Stimulated activated naive CD8-positive, alpha-beta T cell treated with anti-CD3 and anti-CD28 coated beads, Interleukin-15, amount 100 ng/mL, for 72 hours (primary cell): ENCODE measurements at regions not wholly inside any gene's neighbourhood (a gene's known extent, or its start where the extent isn't known, plus 50 kb on each side); places are given as distances from the start of the nearest gene placed in this dataset.
"Not testable (repeated sequence)": the region's sequence is repeated elsewhere in the genome, so short reads cannot be mapped to it uniquely, and the experiment has no call there.

Experiments used
- ATAC-seq: fragments of 150-1000 bp; cut with Tn5 transposase; 2 replicates; pipeline ENCODE4 v1.10.0; 2021; ENCODE audit warnings: mild to moderate bottlenecking, moderate library complexity
- DNase-seq, 2 donors: peaks; one replicate each; pipeline ENCODE4 v3.0.0; 2021 to 2022
- H3K27ac Mint-ChIP-seq, 2 donors: one replicate each; pipeline ENCODE4 v1.8.0; 2022; ENCODE audit warnings: mild to moderate bottlenecking in 2 of 2, mixed read lengths in 2 of 2, moderate library complexity in 2 of 2
- H3K27me3 Mint-ChIP-seq: one replicate; pipeline ENCODE4 v1.8.0; 2022; ENCODE audit warnings: mixed read lengths
- H3K4me1 Mint-ChIP-seq: one replicate; pipeline ENCODE4 v1.8.0; 2022; ENCODE audit warnings: mild to moderate bottlenecking, mixed read lengths
- H3K4me3 Mint-ChIP-seq, 2 donors: one replicate each; pipeline ENCODE4 v1.8.0; 2022; ENCODE audit warnings: mild to moderate bottlenecking in 2 of 2, mixed read lengths in 2 of 2, moderate library complexity in 1 of 2
- H3K9me3 Mint-ChIP-seq, 2 donors: one replicate each; pipeline ENCODE4 v1.8.0; 2022; ENCODE audit warnings: mixed read lengths in 2 of 2

- ATAC-seq (no peak), DNase-seq (no peak)
- Mint-ChIP-seq H3K4me1 (no peaks in the 10 kb centered on the region), H3K9me3 (peaks cover 6 to 9% of the 10 kb centered on the region in 2 donors), H3K4me3 (no peak overlapping the region), H3K27ac (no peak overlapping the region), H3K27me3 (peaks cover 5% of the 10 kb centered on the region)
Measured at GRCh38 chr9:2406252-2406651, 215.3 kb upstream of the VLDLR start.

- no peak overlapping the region for H3K4me3 Mint-ChIP-seq
- ATAC-seq (no peak), DNase-seq (no peak)
- H3K9me3 Mint-ChIP-seq: peaks cover 6% of the 10 kb centered on the region in 2 donors
- peaks cover 5% of the 10 kb centered on the region for H3K27me3 Mint-ChIP-seq
- no peaks in the 10 kb centered on the region for H3K4me1 Mint-ChIP-seq
- H3K27ac Mint-ChIP-seq: no peak overlapping the region
Measured at GRCh38 chr9:2407450-2407849, 214.1 kb upstream of the VLDLR start.

GRCh38 chr9:2411459-2412215 is 209.9 kb upstream of the VLDLR start:
- no peak overlapping the region for H3K27ac Mint-ChIP-seq
- ATAC-seq (no peak), DNase-seq (no peak)
- no peaks in the 10 kb centered on the region for H3K9me3 Mint-ChIP-seq
- H3K27me3 Mint-ChIP-seq: no peaks in the 10 kb centered on the region
- no peaks in the 10 kb centered on the region for H3K4me1 Mint-ChIP-seq
- no peak overlapping the region for H3K4me3 Mint-ChIP-seq

- no peaks in the 10 kb centered on the region for H3K27me3 Mint-ChIP-seq
- no peak for DNase-seq
- ATAC-seq: no peak
- no peaks in the 10 kb centered on the region for H3K9me3 Mint-ChIP-seq
- no peak overlapping the region for H3K4me3 Mint-ChIP-seq
- no peak overlapping the region for H3K27ac Mint-ChIP-seq
- H3K4me1 Mint-ChIP-seq: no peaks in the 10 kb centered on the region
Measured at GRCh38 chr9:2413160-2413805, 208.3 kb upstream of the VLDLR start.

GRCh38 chr9:2414465-2414864 is 207.1 kb upstream of the VLDLR start:
- DNase-seq (no peak), ATAC-seq (no peak)
- Mint-ChIP-seq H3K27me3 (no peaks in the 10 kb centered on the region), H3K27ac (no peak overlapping the region), H3K4me1 (no peaks in the 10 kb centered on the region), H3K4me3 (no peak overlapping the region), H3K9me3 (no peaks in the 10 kb centered on the region)

GRCh38 chr9:2415326-2415725 is 206.3 kb upstream of the VLDLR start:
- H3K27me3 Mint-ChIP-seq: no peaks in the 10 kb centered on the region
- no peaks in the 10 kb centered on the region for H3K9me3 Mint-ChIP-seq
- H3K4me1 Mint-ChIP-seq: no peaks in the 10 kb centered on the region
- ATAC-seq (no peak), DNase-seq (no peak)
- no peak overlapping the region for H3K27ac Mint-ChIP-seq
- no peak overlapping the region for H3K4me3 Mint-ChIP-seq

GRCh38 chr9:2417730-2418129 is 203.9 kb upstream of the VLDLR start:
- H3K4me3 Mint-ChIP-seq: no peak overlapping the region
- no peaks in the 10 kb centered on the region for H3K4me1 Mint-ChIP-seq
- H3K27me3 Mint-ChIP-seq: peaks cover 7% of the 10 kb centered on the region
- no peak overlapping the region for H3K27ac Mint-ChIP-seq
- H3K9me3 Mint-ChIP-seq: no peaks in the 10 kb centered on the region
- ATAC-seq (no peak), DNase-seq (no peak)

GRCh38 chr9:2418619-2419018 is 203.0 kb upstream of the VLDLR start:
- DNase-seq (no peak), ATAC-seq (no peak)
- Mint-ChIP-seq H3K27ac (no peak overlapping the region), H3K4me1 (no peaks in the 10 kb centered on the region), H3K9me3 (no peaks in the 10 kb centered on the region), H3K27me3 (peaks cover 7% of the 10 kb centered on the region), H3K4me3 (no peak overlapping the region)

GRCh38 chr9:2419347-2419746 is 202.2 kb upstream of the VLDLR start:
- no peaks in the 10 kb centered on the region for H3K9me3 Mint-ChIP-seq
- ATAC-seq (no peak), DNase-seq (no peak)
- peaks cover 7% of the 10 kb centered on the region for H3K27me3 Mint-ChIP-seq
- no peaks in the 10 kb centered on the region for H3K4me1 Mint-ChIP-seq
- H3K27ac Mint-ChIP-seq: no peak overlapping the region
- no peak overlapping the region for H3K4me3 Mint-ChIP-seq

- DNase-seq: no peak
- no peaks in the 10 kb centered on the region for H3K4me1 Mint-ChIP-seq
- no peak overlapping the region for H3K27ac Mint-ChIP-seq
- peaks cover 7% of the 10 kb centered on the region for H3K27me3 Mint-ChIP-seq
- H3K9me3 Mint-ChIP-seq: no peaks in the 10 kb centered on the region
- no peak for ATAC-seq
- H3K4me3 Mint-ChIP-seq: no peak overlapping the region
Measured at GRCh38 chr9:2420543-2420942, 201.0 kb upstream of the VLDLR start.

GRCh38 chr9:2424619-2425033 is 197.0 kb upstream of the VLDLR start:
- H3K27ac Mint-ChIP-seq: no peak overlapping the region
- ATAC-seq: no peak
- no peak for DNase-seq
- H3K4me1 Mint-ChIP-seq: no peaks in the 10 kb centered on the region
- H3K27me3 Mint-ChIP-seq: peaks cover 7% of the 10 kb centered on the region
- no peak overlapping the region for H3K4me3 Mint-ChIP-seq
- H3K9me3 Mint-ChIP-seq: no peaks in the 10 kb centered on the region

- H3K4me3 Mint-ChIP-seq: no peak overlapping the region
- ATAC-seq: no peak
- no peaks in the 10 kb centered on the region for H3K4me1 Mint-ChIP-seq
- DNase-seq: no peak
- H3K9me3 Mint-ChIP-seq: no peaks in the 10 kb centered on the region
- no peak overlapping the region for H3K27ac Mint-ChIP-seq
- H3K27me3 Mint-ChIP-seq: peaks cover 7% of the 10 kb centered on the region
Measured at GRCh38 chr9:2425676-2426075, 195.9 kb upstream of the VLDLR start.

GRCh38 chr9:2427120-2427891 is 194.3 kb upstream of the VLDLR start:
- H3K9me3 Mint-ChIP-seq: no peaks in the 10 kb centered on the region
- ATAC-seq: no peak

GRCh38 chr9:2439957-2440356 is 181.6 kb upstream of the VLDLR start:
- H3K4me1 Mint-ChIP-seq: no peaks in the 10 kb centered on the region
- ATAC-seq: no peak
- no peak overlapping the region for H3K4me3 Mint-ChIP-seq
- no peak for DNase-seq
- H3K27ac Mint-ChIP-seq: no peak overlapping the region
- H3K27me3 Mint-ChIP-seq: peaks cover 30% of the 10 kb centered on the region
- peaks cover 24 to 66% of the 10 kb centered on the region in 2 donors for H3K9me3 Mint-ChIP-seq

More at GRCh38 chr9:2427120-2427891, 194.3 kb upstream of the VLDLR start:
- Mint-ChIP-seq H3K4me3 (no peak overlapping the region), H3K27me3 (peaks cover under 1% of the 10 kb centered on the region), H3K27ac (no peak overlapping the region), H3K4me1 (no peaks in the 10 kb centered on the region)
- no peak for DNase-seq

GRCh38 chr9:2443933-2444332 is 177.7 kb upstream of the VLDLR start:
- H3K27ac Mint-ChIP-seq, H3K4me3 Mint-ChIP-seq, DNase-seq, H3K4me1 Mint-ChIP-seq, ATAC-seq: not testable (repeated sequence)
- H3K27me3 Mint-ChIP-seq: peaks cover 18% of the 10 kb centered on the region
- peaks cover 22 to 46% of the 10 kb centered on the region in 2 donors for H3K9me3 Mint-ChIP-seq

GRCh38 chr9:2448193-2448738 is 173.3 kb upstream of the VLDLR start:
- Mint-ChIP-seq H3K4me3 (no peak overlapping the region), H3K4me1 (no peaks in the 10 kb centered on the region), H3K9me3 (peaks cover 4 to 13% of the 10 kb centered on the region in 2 donors), H3K27ac (no peak overlapping the region), H3K27me3 (peaks cover 12% of the 10 kb centered on the region)
- ATAC-seq: no peak
- DNase-seq: no peak
